ENCODE measurements at regions not wholly inside any gene's neighbourhood (a gene's known extent, or its start where the extent isn't known, plus 50 kb on each side); places are given as distances from the start of the nearest gene placed in this dataset.
A peak's percentile ranks its signal among the peaks of the same experiment; 100 is the strongest.

DNA sequence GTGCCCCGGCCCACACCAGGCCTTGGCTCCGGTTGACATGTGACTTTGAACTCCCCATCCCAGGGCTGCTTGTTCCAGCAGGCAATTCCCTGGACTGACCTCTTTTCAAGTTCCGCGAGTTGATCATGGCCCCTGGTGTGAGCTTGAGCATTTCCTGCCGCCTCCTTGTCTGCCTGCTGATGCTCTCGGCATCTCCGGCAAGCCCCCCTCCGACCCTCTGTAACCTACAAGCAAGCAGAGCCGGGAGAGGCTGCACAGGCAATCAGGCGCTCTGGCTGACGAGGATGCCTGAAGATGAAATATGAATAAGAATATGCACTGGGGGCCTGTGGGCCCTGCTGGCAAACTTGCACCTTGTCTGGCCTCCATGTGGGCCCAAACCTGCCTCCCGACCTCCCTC, 304.9 kb upstream of the MKI67 start:
- no peak for DNase-seq

- no peak for DNase-seq
Observed at GRCh38 chr10:128431506-128431905, 305.3 kb upstream of the MKI67 start.

DNA sequence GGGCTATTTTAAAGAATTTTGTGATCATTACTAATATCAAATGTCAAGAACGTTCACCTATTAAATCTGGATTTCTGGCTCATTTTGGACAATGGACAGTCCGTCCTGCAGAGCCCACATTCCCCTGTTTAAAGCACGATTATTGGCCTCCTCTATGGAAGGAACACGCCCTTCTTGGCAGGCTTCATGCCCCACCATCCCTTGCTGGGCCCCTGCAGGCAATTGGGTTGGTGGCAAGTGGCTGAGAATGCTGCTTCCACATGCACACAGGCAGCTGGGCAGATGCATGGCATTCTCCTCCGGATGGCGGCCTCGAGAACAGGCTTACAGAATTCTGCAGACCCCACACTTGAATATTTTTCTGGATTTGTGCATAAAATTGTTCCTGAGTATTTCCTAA, 305.8 kb upstream of the MKI67 start:
- DNase-seq: no peak

GRCh38 chr10:128432423-128432822, 306.2 kb upstream of the MKI67 start:
- no peak for DNase-seq

- DNase-seq: no peak
Observed at GRCh38 chr10:128435811-128436210, 309.6 kb upstream of the MKI67 start.

- no peak for DNase-seq
Observed at GRCh38 chr10:128437786-128438345, 311.6 kb upstream of the MKI67 start.

DNA sequence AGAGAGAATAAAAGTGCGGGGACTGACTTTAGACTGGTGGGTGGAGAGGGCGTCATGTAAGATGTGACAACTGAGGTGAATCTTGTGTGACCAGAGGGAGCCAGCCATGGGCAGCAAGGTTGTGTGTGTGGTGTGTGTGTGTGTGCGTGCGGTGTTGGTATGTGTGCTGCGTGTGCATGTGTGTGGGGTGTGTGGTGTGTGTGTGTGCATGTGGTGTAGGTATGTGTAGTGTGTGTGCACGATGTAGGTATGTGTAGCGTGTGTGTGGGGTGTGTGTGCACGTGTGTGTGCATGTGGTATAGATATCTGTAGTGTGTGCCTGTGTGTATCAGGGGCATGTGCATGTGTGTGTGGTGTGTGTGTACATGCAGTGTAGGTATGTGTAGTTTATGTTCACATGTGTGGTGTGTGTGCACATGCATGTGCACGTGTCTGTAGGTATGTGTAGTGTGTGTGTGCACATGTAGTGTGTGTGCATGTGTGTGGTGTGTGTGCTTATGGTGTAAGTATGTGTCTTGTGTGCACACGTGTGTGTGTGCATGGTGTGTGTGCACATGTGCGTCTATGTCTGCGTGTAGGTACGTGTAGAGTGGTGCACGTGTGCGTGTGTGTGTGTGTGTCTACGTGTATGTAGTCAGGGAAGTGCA, 312.3 kb upstream of the MKI67 start:
- DNase-seq: no peak

GRCh38 chr10:128440513-128441160, 314.4 kb upstream of the MKI67 start:
- DNase-seq: no peak

- no peak for DNase-seq
Observed at GRCh38 chr10:128443925-128444518, 317.8 kb upstream of the MKI67 start.

DNA sequence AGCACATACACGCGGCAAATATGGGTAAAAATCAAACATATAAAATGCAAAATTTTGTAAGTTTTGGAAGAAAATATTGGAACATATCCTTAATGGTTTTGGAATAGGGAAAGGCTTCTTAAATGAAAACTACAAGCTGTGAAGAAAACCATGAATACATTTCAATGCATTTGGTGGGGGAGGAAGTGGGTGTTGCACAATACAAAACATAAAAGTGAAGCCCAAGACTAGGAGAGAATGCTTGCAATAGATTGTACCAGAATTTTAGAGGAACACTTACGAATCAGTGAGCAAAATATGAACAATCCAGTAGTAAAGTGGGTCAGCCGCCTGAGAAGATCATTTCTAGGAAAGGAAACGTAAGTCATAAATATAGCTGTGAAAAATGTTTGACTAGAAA, 322.6 kb upstream of the MKI67 start:
- DNase-seq: no peak

DNA sequence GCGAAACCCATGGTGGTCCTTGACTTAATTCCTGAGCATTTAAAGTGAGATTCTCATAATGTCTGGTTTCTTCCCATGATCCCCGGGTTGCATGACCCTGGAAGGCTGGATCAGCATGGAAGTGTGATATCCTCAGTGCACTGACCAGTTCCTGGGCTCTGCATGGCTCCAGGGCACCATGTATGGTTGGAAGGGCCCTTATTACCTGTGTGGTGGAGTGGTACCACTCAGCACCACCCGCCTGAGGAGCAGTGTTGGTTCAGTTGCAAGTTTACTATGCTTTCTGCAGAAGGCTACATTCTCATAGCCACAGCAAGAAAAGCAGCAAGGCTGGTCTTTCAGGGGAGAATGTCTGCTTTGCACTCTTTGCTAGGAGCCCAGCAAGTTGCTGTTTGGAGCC, 325.7 kb upstream of the MKI67 start:
- no peak for DNase-seq

DNA sequence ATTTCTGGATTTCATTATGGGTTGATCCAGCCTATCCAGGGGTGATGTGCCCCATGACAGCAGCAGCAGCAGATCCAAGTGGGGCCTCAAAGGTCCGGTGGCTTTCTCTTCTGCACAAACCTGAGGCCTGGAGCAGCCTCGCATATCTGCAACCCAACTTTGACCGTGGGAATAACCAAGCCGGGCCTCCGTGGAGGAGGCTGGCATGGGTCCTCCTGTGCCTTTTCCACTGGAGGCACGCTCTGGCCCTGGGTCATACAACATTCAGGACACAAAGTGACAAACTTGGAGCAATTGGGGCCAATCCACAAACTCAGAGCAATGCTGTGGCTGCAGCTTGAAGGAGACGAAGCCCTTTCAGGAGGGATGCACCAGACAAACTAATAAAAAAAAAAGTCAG, 330.0 kb upstream of the MKI67 start:
- no peak for DNase-seq

DNA sequence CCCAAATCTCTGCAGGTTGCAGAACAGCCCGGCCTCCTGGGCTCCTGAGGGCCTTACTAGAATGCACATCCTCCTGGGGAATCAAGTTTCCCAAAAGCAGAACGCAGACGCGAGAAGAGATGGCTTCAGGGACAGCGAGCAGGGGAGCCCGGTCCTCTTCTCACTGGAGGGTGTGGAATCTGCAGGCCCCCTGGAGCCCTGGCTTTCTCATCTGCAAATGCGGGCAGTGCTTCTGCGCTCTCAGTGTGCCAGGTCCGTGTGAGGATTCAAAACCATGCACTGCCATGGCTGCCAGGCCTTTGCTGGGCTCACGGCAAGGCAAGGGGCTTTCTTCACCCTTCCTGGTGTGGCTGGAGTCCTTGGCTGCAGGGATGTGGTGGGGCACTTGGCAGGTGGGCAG, 330.9 kb upstream of the MKI67 start:
- DNase-seq: no peak

DNA sequence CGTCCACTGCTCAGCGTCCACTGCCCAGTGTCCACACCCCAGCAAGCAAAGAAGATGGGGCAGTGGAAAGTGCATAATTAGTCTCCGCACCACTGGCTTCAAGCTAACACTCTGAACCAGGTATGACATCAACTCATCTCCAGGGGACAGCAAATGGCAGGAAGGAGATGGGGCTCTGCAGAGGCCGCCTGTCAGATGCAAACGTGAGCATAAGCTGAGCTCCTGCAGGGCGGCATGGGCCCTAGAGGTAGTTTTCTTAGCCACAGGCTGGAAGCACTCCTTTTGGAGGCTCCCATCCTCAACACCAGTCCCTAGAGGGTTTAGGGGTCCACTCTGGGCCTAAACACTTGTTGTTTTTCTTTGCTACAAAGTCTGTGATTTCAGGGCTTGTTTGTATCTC, 335.8 kb upstream of the MKI67 start:
- no peak for DNase-seq

- DNase-seq: no peak
Observed at GRCh38 chr10:128462844-128463243, 336.6 kb upstream of the MKI67 start.

DNA sequence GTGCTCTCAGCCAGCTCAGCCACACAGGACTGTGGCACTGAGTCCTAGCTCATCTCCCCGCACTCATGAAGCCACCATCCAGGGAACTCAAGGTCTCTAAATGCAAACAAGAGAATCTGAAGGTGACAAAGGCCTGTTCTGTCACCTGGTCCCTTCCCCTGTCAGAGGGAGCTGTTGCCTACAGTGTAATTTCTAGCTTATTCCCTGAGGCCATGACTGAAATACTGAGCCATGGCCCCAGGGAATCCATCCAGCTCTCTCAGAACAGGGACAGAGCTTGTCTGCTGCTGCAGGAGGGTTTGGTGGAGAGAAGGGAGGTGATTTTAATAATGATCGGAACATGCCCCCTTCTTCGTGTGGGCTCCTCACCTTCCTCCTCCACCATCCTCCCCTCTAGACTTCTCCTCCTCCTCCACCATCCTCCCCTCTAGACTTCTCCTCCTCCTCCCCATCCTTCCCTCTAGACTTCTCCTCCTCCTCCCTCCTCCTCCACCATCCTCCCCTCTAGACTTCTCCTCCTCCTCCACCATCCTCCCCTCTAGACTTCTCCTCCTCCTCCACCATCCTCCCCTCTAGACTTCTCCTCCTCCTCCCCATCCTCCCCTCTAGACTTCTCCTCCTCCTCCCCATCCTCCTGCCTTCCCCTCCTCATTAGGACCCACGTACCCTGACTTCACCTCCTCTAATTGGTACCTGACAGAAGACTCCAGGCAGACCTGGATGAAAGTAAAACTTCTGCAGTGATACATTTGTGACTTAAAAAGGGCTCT, 338.0 kb upstream of the MKI67 start:
- DNase-seq: peak; percentile 47

GRCh38 chr10:128465697-128466096, 339.5 kb upstream of the MKI67 start:
- no peak for DNase-seq

DNA sequence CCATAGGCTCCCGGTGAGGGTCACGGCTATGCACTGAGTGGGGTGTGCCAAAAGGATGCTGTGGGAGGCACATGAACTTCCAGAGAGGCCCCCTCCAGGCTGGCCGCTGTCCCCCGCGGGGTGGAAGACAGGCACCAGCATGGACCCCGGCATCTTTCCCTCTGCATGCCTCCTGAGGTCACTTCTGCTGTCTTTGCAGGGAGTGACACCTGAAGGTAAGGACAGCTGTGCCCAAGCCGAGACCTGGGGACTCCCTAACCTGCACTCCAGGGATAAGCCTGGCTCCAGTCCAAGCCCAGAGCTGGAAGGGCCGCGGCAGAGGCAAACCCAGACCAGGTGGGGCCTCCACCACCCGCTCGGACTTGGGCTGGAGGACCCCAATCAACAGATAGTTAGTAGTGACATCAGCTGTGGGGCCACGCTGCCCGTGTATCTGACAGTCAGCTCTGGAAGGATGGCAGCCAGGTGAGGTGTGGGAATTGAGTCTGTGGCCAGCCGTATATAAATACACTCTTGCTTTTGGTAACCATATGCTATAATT, 340.7 kb upstream of the MKI67 start:
- no peak for DNase-seq

GRCh38 chr10:128468462-128468861, 342.2 kb upstream of the MKI67 start:
- DNase-seq: no peak

DNA sequence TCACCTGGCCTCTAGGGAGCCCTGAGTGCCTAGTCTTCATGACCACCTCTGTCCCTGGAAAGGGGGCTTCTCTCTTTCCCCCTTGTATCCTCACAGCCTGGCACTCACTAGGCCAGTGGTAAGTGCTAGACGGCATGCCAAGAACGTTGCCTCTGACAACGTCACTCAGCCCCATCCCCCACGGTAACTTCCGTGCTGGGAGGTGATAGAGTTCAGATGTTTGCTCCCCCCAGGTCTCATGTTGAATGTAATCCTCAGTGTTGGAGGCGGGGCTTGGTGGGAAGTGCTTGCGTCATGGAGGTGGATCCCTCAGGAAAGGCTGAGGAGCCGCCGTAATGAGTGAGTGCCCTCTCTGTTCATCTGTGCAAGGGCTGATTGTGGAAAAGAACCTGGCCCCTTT, 343.3 kb upstream of the MKI67 start:
- DNase-seq: no peak

DNA sequence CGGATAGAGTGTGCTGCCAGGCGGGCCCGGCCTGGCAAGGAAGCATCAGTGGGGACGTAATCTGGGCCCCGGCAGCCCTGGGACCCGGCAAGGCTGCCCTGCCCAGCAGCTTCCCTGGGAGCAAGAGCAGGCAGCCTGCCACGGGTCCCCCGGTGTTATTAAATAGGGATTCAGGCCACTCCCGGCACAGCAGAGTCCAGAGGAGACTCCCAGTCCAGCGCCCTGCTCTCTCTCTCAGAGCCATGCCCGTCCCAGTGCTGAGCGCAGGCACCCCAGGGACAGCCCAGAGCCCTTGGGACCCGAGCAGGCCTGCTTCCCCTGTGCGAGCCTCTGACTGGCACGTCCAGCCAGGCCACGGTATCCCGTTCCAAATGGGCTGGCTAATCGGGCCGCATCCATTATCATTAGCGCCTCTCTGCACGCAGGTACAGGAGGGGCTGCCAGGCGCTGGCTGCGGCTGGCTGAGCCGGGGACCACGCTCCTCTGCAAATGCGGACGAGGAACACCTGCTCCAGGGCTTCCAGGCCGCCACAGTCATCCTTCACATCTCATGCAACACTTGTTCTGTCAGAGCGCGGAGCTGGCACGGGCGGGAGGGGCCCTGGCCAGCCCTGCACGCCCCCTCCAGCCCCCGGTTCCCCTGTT, 344.2 kb upstream of the MKI67 start:
- DNase-seq: no peak

GRCh38 chr10:128471151-128471550, 344.9 kb upstream of the MKI67 start:
- DNase-seq: no peak

DNA sequence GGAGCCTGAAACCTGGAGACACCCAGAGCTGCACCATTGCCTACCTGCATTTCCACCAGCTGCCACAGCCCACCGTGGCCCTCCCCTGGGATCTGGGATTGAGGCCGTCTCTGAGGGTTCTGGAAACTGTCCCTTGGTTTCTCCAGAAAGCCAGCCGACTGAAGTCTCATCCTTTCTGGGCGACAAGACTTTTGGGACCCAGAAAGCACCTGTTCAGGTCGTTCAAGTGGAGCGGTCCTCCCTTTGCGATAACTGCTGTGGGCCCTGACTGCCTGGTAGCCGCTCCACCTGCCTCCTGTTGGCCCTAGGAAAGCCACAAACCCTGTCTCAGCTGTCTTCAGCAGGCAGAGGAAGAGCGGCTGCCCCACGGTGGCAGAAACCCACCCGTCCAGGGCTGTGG, 346.0 kb upstream of the MKI67 start:
- DNase-seq: no peak
